Fibroblast of skin of left biceps (primary cell): ENCODE measurements at regions not wholly inside any gene's neighbourhood (a gene's known extent, or its start where the extent isn't known, plus 50 kb on each side); places are given as distances from the start of the nearest gene placed in this dataset.
"Not testable (repeated sequence)": the region's sequence is repeated elsewhere in the genome, so short reads cannot be mapped to it uniquely, and the experiment has no call there.

Experiments used
- DNase-seq, 2 experiments: peaks; one replicate each; pipeline ENCODE4 v3.0.0-alpha.2; 2013; ENCODE audit warnings: low read depth in 2 of 2

DNA sequence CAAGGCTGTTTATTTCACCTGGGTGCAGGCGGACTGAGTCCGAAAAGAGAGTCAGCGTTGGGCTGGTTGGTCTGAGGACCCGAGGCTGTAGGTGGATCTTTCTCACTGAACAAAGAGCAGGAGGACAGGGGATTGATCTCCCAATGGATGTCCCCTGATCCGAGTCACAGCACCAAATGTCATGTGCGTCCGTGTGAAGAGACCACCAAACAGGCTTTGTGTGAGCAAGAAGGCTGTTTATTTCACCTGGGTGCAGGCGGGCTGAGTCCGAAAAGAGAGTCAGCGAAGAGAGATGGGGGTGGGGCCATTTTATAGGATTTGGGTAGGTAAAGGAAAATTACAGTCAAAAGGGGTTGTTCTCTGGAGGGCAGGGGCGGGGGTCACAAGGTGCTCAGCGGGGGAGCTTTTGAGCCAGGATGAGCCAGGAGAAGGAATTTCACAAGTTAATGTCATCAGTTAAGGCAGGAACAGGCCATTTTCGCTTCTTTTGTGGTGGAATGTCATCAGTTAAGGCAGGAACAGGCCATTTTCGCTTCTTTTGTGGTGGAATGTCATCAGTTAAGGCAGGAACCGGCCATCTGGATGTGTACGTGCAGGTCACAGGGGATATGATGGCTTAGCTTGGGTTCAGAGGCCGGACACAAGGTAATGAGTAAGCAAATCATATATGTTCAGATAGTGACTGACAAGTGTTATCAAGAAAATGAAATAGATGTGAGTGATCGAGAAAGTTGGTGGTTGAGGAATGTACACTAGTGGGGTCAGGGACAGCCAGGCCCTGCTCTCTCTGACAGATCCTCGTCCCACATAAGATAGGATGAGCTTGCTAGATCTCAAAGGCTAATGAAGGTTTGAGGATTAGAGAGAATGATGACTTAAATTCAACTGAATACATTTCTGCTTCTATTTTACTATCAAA is 760.0 kb downstream of the KCNT2 start:
- not testable (repeated sequence) for DNase-seq

DNA sequence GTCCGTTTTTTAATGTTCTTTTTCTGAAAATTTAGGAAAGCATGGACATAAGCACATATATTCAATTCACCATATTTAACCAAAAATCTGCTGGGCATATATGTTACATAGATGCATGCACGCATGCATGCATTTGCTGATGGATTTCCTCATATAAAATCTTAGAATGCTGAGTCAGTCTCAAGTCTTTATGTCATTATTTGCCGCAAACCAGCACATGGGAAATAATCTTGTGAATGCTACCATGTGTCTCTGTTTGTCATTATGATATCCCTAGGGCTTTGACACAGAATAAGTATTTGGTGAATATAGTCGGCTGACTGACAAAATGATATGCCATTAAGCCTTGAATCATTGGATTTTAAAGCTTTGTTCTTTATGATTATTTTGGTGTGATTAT is 776.5 kb downstream of the KCNT2 start:
- peak in 1 of 2 experiments; percentile 3 for DNase-seq

DNA sequence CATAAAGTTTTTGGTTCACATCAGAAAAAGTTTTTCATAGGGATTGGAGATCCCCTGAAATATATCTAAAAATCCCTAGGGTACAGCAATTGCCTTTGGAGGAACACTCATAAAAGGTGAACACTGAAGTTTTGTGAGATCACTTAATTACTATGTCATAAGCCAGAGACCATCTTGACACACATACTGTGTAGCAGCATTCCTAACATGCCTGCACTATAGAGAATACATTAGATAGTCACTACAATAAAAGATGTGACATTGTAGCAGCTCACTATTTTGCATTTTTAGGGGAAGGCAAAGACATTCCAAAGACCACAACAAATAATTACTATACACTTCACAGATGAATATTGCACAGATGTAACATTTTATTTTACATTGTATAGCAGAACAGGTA is 779.9 kb downstream of the KCNT2 start:
- peak in 1 of 2 experiments; percentile 9 for DNase-seq

DNA sequence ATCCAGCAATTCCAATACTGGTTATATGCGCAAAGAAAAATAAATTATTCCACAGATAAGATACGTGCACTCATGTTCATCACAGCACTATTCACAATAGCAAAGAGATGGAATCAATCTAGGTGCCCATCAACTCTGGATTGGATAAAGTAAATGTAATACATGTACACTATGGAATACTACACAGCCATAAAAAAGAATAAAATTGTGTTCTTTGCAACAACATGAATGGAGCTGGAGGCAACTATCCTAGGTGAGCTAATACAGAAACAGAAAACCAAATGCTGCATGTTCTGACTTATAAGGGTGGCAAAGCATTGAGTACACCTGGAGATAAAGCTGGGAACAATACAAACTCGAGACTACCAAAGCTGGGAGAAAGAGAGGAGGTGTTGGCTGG is 787.3 kb downstream of the KCNT2 start:
- no peak for DNase-seq

DNA sequence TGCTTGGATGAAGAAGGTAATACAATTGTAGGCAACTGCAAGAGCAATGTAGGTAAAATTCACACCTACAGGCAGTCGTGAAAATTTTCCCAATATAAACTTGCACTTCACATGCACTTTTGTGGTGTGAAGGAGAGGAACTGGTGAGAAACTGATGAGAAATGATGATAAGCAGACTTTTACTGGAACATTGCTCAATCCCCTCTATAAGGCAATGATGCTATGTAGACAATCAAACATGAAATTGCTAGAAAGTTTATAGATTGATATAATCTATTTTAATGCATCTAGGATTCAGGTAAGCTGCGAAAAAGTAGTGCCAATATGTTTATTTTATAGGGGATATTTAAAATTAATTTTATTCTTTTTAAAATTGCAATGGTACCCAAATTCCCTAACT is 802.2 kb downstream of the KCNT2 start:
- DNase-seq, result no peak

DNA sequence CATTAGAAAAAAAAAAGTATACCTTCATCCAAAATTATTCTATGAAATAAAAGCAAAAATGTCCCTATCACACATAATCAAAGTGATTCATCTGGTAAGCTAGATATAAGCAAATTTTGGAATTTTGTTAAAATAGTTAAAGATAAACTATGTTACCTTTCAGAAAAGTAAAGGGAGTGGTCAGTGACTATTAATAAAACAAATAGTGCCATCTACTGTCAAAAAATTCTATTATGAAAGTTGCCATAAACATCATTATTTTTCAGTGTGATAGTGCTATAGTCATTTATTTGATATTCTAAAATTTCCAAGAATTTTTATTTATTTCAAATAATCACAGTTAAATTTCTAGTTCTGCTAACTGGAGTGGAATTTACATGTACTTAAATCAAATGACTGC is 803.7 kb downstream of the KCNT2 start:
- no peak for DNase-seq

DNA sequence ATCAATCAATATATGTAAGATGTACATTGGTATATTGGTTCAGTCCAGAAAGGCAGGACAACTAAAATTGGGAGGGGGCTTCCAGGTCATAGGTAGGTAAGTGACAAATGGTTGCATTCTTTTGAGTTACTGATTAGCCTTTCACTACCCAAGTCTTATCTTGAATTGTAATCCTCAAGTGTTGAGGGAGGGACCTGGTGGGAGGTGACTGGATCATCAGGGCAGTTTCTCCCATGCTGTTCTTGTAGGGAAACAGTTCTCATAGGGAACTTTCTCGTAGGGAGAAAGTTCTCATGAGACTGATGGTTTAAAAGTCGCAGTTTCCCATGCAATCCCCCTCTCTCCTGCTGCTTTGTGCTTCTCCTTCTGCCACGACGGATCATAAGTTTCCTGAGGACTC is 809.2 kb downstream of the KCNT2 start:
- no peak for DNase-seq

DNA sequence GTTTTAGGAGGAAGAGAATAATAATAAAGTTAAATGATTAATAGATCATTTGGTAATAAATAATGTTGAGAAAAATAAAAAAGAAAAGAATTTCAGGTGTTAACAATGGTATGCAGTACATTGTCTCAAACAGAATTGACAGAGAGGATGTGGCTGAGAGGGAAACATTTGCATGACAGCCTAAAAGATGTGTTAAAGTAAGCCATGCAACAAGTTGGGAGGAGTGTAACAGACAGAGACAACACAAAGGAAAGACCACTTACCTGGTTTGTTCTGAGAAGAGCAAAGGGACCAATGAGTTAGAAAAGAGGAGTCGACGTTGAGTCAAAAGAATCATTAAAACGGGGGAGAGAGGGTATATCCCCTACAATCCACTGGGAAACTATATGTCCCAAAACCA is 814.0 kb downstream of the KCNT2 start:
- no peak for DNase-seq

DNA sequence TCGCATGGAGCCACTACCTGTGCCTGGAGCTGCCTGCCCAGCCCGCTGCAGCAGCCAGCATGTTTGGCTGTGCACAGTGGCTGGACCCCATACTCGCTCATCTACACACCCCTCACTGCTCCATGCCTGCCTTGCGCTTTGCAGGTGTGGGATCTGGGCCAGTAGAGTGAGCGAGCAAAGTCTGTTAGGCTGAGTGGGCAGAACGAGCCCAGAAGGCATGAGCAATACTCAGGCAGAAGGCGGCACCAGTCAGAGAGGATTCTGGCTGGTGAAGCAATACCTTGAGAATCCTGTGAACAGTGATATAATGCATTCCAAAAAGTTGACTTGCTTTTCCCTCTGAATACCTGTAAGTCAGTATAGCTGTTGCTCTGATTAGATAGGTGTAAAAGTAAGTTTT is 816.4 kb downstream of the KCNT2 start:
- DNase-seq, result no peak

DNA sequence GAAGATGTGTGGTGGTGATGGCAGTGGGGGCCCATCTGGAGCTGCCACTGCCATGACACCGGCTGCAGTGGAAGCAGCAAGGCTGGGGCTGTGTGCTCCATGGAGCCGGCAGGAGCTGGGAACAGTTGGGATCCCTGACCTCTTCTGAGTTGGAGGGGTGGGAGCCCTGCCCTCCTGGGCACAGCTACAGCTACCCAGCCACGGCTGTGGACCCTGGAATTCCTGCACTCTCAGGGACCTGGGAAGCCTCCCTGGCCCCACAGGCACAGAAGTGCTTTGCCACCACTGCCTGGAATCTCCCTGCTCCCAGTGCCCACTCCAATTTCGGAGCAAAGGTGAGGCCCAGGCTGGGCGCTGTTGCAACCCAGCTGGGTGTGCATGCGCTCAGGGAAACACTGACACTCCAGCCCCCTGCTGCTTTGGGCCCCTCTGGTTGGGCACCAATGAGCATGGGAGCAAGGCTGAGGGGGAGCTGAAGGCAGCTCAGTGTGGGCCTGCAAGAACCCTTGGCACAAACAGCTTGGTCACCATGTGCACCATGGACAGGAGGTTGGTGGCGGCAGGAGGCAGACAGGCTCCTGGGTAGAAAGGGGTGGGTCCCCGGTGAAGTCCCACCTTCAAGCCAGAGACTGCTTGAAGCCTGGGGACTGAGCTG is 817.6 kb downstream of the KCNT2 start:
- no peak for DNase-seq

DNA sequence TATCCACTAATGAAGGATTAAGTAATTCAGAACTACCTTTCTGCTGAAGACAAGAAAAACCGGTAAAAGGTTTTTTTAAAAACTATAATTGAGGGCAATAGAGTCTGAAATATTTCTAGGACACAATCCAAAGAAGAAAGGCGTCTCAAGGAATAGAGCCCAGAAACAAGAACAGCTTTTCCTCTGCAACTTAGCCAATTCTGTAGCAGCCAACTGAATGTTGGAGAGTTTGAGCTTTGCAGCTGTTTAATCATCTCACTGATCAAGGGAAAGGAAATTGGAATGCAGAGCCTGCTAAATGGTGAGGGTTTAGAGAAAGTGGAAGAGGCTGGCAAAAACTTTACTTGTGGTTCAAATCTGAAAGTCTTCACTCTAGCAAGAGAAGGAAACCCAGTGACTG is 818.9 kb downstream of the KCNT2 start:
- no peak for DNase-seq

DNA sequence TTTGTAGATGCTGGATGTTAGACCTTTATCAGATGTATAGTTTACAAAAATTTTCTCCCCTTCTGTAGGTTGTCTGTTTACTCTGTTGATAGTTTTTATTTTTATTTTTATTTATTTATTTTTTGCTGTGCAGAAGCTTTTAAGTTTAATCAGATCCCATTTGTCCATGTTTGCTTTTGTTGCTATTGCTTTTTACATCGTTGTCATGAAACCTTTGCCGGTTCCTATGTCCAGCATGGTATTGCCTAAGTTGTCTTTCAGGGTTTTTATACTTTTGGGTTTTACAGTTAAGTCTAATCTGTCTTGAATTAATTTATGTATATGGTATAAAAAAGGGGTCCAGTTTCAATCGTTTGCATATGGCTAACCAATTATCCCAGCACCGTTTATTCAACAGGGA is 819.5 kb downstream of the KCNT2 start:
- no peak for DNase-seq

DNA sequence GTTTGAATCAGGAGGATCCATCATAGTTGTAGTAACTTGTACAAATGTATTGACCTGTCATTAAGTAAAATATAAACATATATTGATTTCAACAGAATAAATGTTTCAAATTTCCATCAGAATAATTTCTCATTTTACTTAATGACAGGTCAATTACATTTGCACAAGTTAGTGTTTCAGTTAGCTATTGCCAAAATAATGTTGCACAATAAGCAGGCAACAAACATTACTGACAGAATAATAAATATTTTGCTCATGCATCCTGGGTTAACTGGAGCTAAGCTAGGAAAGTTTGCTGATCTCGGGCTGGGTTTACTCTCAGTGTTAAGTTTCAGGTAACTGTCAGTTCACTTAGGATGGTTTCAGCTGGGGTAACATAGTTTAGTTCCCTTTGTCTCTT is 822.4 kb downstream of the KCNT2 start:
- no peak for DNase-seq

DNA sequence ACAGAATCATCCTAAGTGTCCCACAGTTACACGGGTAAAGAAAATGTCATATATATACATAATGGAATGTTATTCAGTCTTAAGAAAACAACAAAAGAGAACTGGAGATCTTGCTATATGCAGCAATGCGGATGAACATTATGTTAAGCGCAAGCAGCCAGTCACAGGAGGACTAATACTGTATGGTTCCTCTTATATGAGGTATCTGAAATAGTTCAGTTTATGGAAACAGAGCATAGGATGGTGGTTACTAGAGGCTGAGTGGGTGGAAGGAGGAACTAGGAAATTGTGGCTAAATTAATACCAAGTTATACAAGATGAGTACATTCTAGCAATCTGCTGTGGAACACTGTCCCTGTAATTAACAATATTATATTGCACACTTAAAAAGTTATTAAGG is 834.3 kb downstream of the KCNT2 start:
- no peak for DNase-seq

DNA sequence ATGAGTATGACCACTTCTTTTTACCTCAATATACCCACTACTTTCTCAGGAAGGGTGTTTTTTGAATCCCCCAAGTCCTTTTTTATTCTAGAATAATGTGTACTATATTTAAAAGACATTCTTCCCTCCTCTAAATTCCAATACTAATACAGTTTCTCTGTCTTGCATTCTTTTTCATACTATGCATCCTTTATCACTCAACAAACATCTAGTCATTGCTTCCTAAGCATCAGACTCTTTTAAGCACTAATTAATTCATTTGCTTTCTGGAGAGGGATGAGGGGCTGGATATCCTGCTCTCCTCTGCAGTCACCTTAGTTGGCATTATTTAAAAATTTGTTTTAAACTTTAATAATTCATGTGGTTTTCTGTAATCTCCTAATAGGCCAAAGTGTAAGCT is 838.8 kb downstream of the KCNT2 start:
- no peak for DNase-seq

DNA sequence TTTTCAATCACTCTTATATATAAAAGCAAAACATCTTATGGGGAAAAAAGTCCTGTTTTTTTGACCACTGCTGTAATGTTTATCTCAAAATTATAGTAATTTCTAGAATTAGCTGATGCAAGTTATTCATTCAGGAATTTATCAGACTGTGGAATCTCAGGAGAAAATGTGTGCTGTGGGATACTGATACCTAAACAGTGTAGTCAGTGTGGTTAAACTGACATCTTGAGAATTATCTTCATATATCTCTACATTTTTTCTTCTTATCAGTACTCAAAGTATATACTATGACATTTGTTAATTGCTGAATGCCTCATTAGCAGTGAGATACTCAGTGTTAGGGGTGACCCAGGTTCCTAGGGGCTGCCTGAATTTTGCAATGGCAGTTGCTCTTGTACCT is 839.3 kb downstream of the KCNT2 start:
- DNase-seq, result no peak

DNA sequence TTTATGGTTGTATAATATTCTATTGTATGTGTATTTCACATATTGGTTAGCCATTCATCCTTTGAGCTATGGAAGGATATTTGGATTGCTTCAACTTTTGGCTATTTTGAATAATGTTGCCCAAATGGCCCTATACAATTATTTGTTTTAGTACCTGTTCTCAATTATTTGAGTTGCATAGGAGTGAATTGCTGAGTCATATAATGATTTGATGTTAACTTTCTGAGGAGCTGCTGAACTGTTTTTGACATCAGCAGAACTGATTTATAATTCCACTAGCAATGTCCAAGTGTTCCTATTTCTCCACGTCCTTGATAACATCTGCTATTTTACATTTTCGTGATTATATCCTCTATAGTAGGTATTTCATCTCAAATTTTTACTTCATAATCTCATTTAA is 839.9 kb downstream of the KCNT2 start:
- DNase-seq, result no peak

DNA sequence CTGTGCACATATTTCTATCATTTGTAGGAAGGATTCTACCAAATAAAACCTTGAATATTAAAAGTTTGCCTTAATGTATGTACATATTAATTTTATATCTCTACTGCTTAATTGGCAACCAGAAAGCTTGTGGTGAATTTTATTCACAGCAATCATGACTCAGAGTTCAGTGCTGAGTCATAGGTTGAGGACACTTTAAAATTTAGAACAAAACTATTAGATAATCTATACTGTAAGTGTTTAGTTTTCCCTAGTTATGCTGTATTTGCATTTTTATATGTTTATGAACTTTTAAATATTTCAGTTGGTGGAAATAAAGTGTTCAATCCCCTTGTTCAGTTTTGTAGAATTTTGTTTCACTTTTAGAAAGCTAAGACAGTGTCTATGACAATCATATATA is 841.5 kb downstream of the KCNT2 start:
- DNase-seq, result no peak

DNA sequence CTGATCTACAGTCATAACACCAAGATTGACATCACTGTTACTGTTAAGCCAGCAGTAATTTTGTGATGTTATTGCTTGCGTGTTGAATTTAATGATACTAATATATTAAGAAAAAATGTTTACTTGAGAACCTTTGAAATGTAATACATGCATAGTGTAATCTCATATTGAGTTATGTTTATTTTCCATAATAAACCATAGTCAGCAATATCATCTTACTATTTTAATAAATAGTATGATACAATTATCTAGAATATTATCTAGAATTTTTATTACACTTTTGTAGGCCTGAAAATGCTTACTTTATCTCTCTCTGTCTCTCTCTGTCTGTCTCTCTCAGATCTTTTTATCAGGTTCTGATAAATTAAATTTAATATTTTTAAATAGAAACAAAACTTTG is 843.1 kb downstream of the KCNT2 start:
- DNase-seq, result no peak

DNA sequence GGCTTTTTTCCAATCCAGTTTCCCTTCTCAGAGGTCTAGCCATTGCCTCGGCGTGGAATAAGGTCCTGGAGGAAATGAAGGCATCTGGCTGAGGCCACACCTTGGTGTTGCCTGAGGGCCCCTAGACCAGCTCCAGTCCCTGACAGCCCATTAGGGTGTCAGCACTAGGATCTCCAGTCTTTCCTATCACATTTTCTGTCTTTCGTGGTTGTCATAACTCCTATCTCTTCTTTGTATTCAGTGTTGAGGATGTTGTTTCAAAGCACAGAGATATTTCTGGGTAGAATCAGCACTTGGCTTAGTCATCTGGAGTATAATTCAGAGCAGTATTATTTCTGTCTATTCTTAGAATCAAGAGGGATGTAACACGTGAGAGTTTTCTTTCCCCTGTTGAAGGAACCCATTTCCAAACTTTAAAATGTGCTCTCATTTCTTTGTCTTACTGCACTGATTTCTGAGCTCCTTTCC is 844.3 kb downstream of the KCNT2 start:
- DNase-seq, result no peak

DNA sequence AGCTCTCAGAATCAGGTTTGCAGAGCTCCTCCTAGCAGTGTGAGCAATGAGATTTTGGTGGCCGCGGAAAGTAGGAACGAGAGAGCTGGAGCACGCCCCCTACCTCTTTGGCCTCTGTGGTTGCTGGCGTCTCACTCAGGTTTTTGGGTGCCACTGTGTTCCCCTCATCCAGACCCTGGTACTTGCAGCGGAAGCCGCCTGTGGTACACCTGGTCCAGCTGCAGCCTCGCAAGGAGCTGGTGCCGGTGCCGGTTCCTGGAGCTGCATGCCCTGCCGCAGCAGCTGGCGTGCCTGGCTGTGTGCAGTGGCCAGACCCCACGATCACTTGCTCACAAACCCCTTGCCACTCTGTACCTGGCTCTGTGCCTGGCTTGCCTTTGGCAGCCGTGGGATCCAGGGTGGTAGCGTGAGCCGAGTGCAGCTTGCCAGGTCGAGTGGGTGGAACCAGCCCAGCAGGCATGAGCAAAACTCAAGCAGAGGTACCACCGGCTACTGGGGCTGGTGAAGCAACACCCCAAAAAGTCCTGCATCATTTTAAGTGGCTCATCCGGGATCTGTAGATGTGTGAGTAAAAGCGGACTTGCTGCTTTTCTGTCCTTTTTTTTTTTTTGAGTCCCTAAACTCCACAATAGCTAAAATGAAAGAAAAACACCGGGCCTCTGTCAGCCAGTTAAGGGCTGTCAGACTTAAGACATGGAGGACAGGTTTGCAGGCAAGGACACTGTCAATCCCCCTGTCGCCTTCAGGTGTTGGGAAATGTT is 844.9 kb downstream of the KCNT2 start:
- no peak for DNase-seq

DNA sequence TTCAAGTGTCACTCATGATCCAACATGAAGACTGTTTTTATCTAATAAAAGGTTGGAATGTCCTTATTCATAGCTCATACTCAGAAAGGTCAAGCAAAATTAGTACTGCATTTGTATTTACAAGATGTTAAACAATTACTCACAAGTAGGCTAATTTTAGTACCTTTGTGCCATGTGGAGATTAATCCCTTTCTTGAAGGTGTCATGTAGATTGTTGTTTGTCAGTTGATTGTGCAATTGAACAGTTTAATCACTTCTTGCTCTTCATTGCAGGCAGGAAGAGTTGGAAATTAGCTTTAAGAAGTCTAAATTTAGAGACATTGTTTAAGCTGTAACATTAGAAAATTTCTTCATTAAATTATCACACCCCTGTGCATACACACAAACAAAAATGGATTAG is 847.1 kb downstream of the KCNT2 start:
- DNase-seq, result no peak

DNA sequence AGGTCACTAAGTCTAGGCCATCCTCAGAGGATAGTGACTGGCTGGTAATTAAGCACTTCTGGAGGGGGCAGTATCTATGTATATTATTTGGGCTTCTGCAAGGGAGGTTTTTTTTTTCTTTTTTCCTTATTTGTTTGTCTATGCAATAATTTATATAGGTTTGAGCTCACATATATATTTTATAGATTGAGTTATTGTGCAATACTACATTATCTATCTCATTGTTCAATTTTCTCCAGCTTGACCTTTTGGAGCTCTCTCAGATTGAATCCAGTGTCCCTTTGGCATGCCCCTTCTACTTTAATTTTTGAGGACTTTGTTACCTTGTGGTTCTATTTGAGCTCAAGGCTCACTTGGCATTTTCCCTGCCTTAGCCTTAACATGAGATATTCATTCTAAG is 852.1 kb downstream of the KCNT2 start:
- no peak for DNase-seq
